ENCODE measurements at regions not wholly inside any gene's neighbourhood (a gene's known extent, or its start where the extent isn't known, plus 50 kb on each side); places are given as distances from the start of the nearest gene placed in this dataset.

- Histone ChIP-seq H3K23ac (ENCODE audit: insufficient read length) (no peak overlapping the region), H3K27me3 (replicated peaks in 1 of 4; ENCODE audit: control insufficient read depth in 3 of 4, extremely low read depth in 1 of 4, insufficient read depth in 3 of 4, low read length in 3 of 4) (no peaks in the 10 kb centered on the region), H2AK5ac (ENCODE audit: low read depth, low read length) (no peak overlapping the region), H2BK120ac (replicated peaks; ENCODE audit: low read depth, low read length) (no peak overlapping the region), H3K18ac (ENCODE audit: extremely low read depth, low read length) (no peak overlapping the region), H3K9me3 (ENCODE audit: insufficient read depth in 2 of 2, low read depth in 1 of 2, low read length in 1 of 2) (no peaks in the 10 kb centered on the region), H3K56ac (replicated peaks; ENCODE audit: insufficient read length, low read depth, low read length) (no peak overlapping the region), H3K79me2 (ENCODE audit: control insufficient read depth in 1 of 2, insufficient read depth in 2 of 2, low read length in 2 of 2) (no peaks in the 10 kb centered on the region), H2BK12ac (ENCODE audit: low read depth, low read length) (no peak overlapping the region), H3K14ac (ENCODE audit: insufficient read length) (no peak overlapping the region), H3K4me3 (ENCODE audit: extremely low read depth in 1 of 4, insufficient read depth in 2 of 4, low read depth in 3 of 4, low read length in 4 of 4) (no peak overlapping the region), H3K79me1 (ENCODE audit: low read depth, low read length) (no peaks in the 10 kb centered on the region), H3K36me3 (ENCODE audit: control insufficient read depth in 2 of 4, insufficient read depth in 4 of 4, low read length in 3 of 4) (no peaks in the 10 kb centered on the region), H4K8ac (ENCODE audit: extremely low read depth, insufficient read depth, low read length) (no peak overlapping the region), H3K9ac (replicated peaks in 1 of 4; ENCODE audit: extremely low read depth in 1 of 4, low read depth in 3 of 4, low read length in 3 of 4) (no peak overlapping the region), H3K27ac (ENCODE audit: low read depth, low read length) (no peak overlapping the region), H2BK5ac (ENCODE audit: low read depth, low read length) (no peak overlapping the region), H2AFZ (ENCODE audit: low read length) (0 out of 2 replicates have a peak overlapping the region, but pooled peaks have one; percentile 25), H3K23me2 (ENCODE audit: low read depth, low read length) (no peaks in the 10 kb centered on the region), H3K4me2 (ENCODE audit: insufficient read depth in 1 of 2, low read depth in 2 of 2, low read length in 2 of 2) (no peak overlapping the region), H4K20me1 (replicated peaks in 1 of 2; ENCODE audit: control insufficient read depth in 1 of 2, insufficient read depth in 2 of 2, low read length in 2 of 2) (no peaks in the 10 kb centered on the region), H2BK15ac (ENCODE audit: low read length) (no peak overlapping the region), H3K4ac (replicated peaks; ENCODE audit: insufficient read length, low read depth, low read length) (no peak overlapping the region), H4K5ac (ENCODE audit: insufficient read length, low read depth, low read length) (no peak overlapping the region), H4K91ac (replicated peaks; ENCODE audit: insufficient read length, low read length) (no peak overlapping the region), H3K4me1 (replicated peaks in 1 of 4; ENCODE audit: control insufficient read depth in 3 of 4, insufficient read depth in 4 of 4, low read length in 3 of 4) (no peaks in the 10 kb centered on the region), H2BK20ac (ENCODE audit: low read length) (no peak overlapping the region)
- 80% methylated on average over 2 of the region's 2 CpGs; no CpG with 5 or more reads in 1 of the 2 experiments for WGBS, 2 experiments (ENCODE audit: extremely low coverage in 1 of 2, insufficient coverage in 1 of 2, insufficient read length in 1 of 2, insufficient replicate concordance in 2 of 2, low coverage in 1 of 2, low lambda C conversion rate in 2 of 2, missing lambda C conversion rate in 1 of 2)
- POLR2A ChIA-PET (ENCODE audit: partially characterized antibody) = no interaction called here
- FAIRE-seq = no peak
- CTCF ChIA-PET (ENCODE audit: partially characterized antibody) = no interaction called here
- DNase-seq (ENCODE audit: low read depth in 1 of 2, low spot score in 2 of 2) = no peak
- TF ChIP-seq EP300 (IDR thresholded peaks at IDR 0.05; ENCODE audit: borderline replicate concordance in 1 of 2, low read depth in 2 of 2, low read length in 2 of 2) (no peak), NRF1 (IDR thresholded peaks at IDR 0.05; ENCODE audit: low read depth, low read length) (no peak), CHD2 (IDR thresholded peaks at IDR 0.05; ENCODE audit: low read length) (no peak), CEBPB (IDR thresholded peaks at IDR 0.05; ENCODE audit: low read depth, low read length) (no peak), PHF8 (conservative IDR thresholded peaks at IDR 0.05; ENCODE audit: low read depth, low read length) (no peak), TBP (IDR thresholded peaks at IDR 0.05; ENCODE audit: low read depth, low read length) (no peak), RNF2 (IDR thresholded peaks at IDR 0.05; ENCODE audit: borderline replicate concordance, low read depth, low read length, missing control alignments, poor library complexity, severe bottlenecking) (no peak), NANOG (IDR thresholded peaks at IDR 0.05; ENCODE audit: insufficient read depth, low read depth, low read length, poor library complexity, severe bottlenecking) (no peak), SIRT6 (IDR thresholded peaks at IDR 0.05; ENCODE audit: low read length) (no peak), SUZ12 (IDR thresholded peaks at IDR 0.05; ENCODE audit: low read length) (no peak), HDAC2 (IDR thresholded peaks at IDR 0.05; ENCODE audit: borderline replicate concordance in 1 of 2, low read depth in 2 of 2, low read length in 2 of 2) (no peak), TAF1 (IDR thresholded peaks at IDR 0.05; ENCODE audit: low read depth, low read length) (no peak)
- TF ChIP-seq, protein P1, sequence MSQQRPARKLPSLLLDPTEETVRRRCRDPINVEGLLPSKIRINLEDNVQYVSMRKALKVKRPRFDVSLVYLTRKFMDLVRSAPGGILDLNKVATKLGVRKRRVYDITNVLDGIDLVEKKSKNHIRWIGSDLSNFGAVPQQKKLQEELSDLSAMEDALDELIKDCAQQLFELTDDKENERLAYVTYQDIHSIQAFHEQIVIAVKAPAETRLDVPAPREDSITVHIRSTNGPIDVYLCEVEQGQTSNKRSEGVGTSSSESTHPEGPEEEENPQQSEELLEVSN (IDR thresholded peaks at IDR 0.05) = no peak
Observed at GRCh38 chr2:195390686-195391321, 266.2 kb upstream of the SLC39A10 start.
